Activated CD8-positive, alpha-beta T cell treated with anti-CD3 and anti-CD28 coated beads, Interleukin-2, amount 10 ng/mL, durations not matched to agents 7 days and 5 days (primary cell): ENCODE measurements at regions not wholly inside any gene's neighbourhood (a gene's known extent, or its start where the extent isn't known, plus 50 kb on each side); places are given as distances from the start of the nearest gene placed in this dataset.

ENCODE experiments used
- ATAC-seq: fragments of 150-1000 bp; cut with Tn5 transposase; one replicate; pipeline ENCODE4 v1.10.0; 2021; ENCODE audit warnings: moderate library complexity
- CTCF ChIA-PET: fragments of 350-600 bp; sonication (Branson Sonifier 250); formaldehyde crosslinking; loops from one replicate; lab custom pipeline; 2021; ENCODE audit warnings: antibody characterized with exemption; lab: Charles Lee
- POLR2A ChIA-PET: fragments of 350-600 bp; sonication (Branson Sonifier 250); formaldehyde crosslinking; loops from one replicate; lab custom pipeline; 2021; ENCODE audit warnings: antibody characterized with exemption; lab: Charles Lee
- DNase-seq: peaks from one replicate; pipeline ENCODE4 v3.0.0-alpha.2; 2020
- H3K27ac Mint-ChIP-seq: one replicate; pipeline ENCODE4 v1.8.0; 2021; ENCODE audit warnings: mild to moderate bottlenecking, mixed read lengths
- H3K27me3 Mint-ChIP-seq: one replicate; pipeline ENCODE4 v1.8.0; 2021; ENCODE audit warnings: low read depth, mixed read lengths
- H3K36me3 Mint-ChIP-seq: one replicate; pipeline ENCODE4 v1.8.0; 2021; ENCODE audit warnings: low read depth, mixed read lengths
- H3K4me1 Mint-ChIP-seq: one replicate; pipeline ENCODE4 v1.8.0; 2021; ENCODE audit warnings: low read depth, mixed read lengths
- H3K4me3 Mint-ChIP-seq: one replicate; pipeline ENCODE4 v1.8.0; 2021; ENCODE audit warnings: mild to moderate bottlenecking, mixed read lengths
- H3K9me3 Mint-ChIP-seq: one replicate; pipeline ENCODE4 v1.8.0; 2022; ENCODE audit warnings: mixed read lengths; ENCODE audit not compliant: insufficient read depth

GRCh38 chr11:24122291-24122690 is 374.6 kb upstream of the LUZP2 start:
- H3K36me3 Mint-ChIP-seq, result no peaks in the 10 kb centered on the region
- ChIA-PET CTCF (no interaction called here), POLR2A (no interaction called here)
- DNase-seq, result no peak
- H3K9me3 Mint-ChIP-seq, result peaks cover 3% of the 10 kb centered on the region
- H3K4me1 Mint-ChIP-seq, result no peaks in the 10 kb centered on the region
- no peak overlapping the region for H3K4me3 Mint-ChIP-seq
- H3K27me3 Mint-ChIP-seq, result no peaks in the 10 kb centered on the region
- no peak for ATAC-seq
- H3K27ac Mint-ChIP-seq, result no peak overlapping the region

- ChIA-PET CTCF (no interaction called here), POLR2A (no interaction called here)
- ATAC-seq (no peak), DNase-seq (no peak)
- Mint-ChIP-seq H3K36me3 (no peaks in the 10 kb centered on the region), H3K27ac (no peak overlapping the region), H3K4me1 (no peaks in the 10 kb centered on the region), H3K4me3 (no peak overlapping the region), H3K27me3 (no peaks in the 10 kb centered on the region), H3K9me3 (no peaks in the 10 kb centered on the region)
These were observed 372.0 kb upstream of the LUZP2 start for GRCh38 chr11:24124876-24125275.

GRCh38 chr11:24131698-24132097 is 365.2 kb upstream of the LUZP2 start:
- H3K4me3 Mint-ChIP-seq, result no peak overlapping the region
- no peaks in the 10 kb centered on the region for H3K27me3 Mint-ChIP-seq
- peaks cover 9% of the 10 kb centered on the region for H3K9me3 Mint-ChIP-seq
- H3K4me1 Mint-ChIP-seq, result no peaks in the 10 kb centered on the region
- H3K36me3 Mint-ChIP-seq, result no peaks in the 10 kb centered on the region
- ChIA-PET CTCF (no interaction called here), POLR2A (no interaction called here)
- no peak overlapping the region for H3K27ac Mint-ChIP-seq
- DNase-seq (no peak), ATAC-seq (no peak)

- Mint-ChIP-seq H3K4me3 (no peak overlapping the region), H3K27me3 (no peaks in the 10 kb centered on the region), H3K27ac (no peak overlapping the region), H3K4me1 (no peaks in the 10 kb centered on the region), H3K9me3 (peaks cover 9% of the 10 kb centered on the region), H3K36me3 (no peaks in the 10 kb centered on the region)
- POLR2A ChIA-PET, result no interaction called here
- DNase-seq (no peak), ATAC-seq (no peak)
- CTCF ChIA-PET, result no interaction called here
These were observed 364.4 kb upstream of the LUZP2 start for GRCh38 chr11:24132471-24132870.

GRCh38 chr11:24134879-24135589 is 361.8 kb upstream of the LUZP2 start:
- POLR2A ChIA-PET, result no interaction called here
- H3K4me1 Mint-ChIP-seq, result no peaks in the 10 kb centered on the region
- H3K4me3 Mint-ChIP-seq, result no peak overlapping the region
- H3K36me3 Mint-ChIP-seq, result no peaks in the 10 kb centered on the region
- DNase-seq (no peak), ATAC-seq (no peak)
- CTCF ChIA-PET, result no interaction called here
- H3K27me3 Mint-ChIP-seq, result no peaks in the 10 kb centered on the region
- H3K9me3 Mint-ChIP-seq, result peaks cover 10% of the 10 kb centered on the region
- H3K27ac Mint-ChIP-seq, result no peak overlapping the region

- ChIA-PET POLR2A (no interaction called here), CTCF (no interaction called here)
- Mint-ChIP-seq H3K4me1 (no peaks in the 10 kb centered on the region), H3K9me3 (peaks cover 4% of the 10 kb centered on the region), H3K27ac (no peak overlapping the region), H3K4me3 (no peak overlapping the region), H3K36me3 (no peaks in the 10 kb centered on the region), H3K27me3 (no peaks in the 10 kb centered on the region)
- DNase-seq (no peak), ATAC-seq (no peak)
These were observed 354.8 kb upstream of the LUZP2 start for GRCh38 chr11:24142062-24142461.

GRCh38 chr11:24145411-24145810 is 351.4 kb upstream of the LUZP2 start:
- Mint-ChIP-seq H3K36me3 (no peaks in the 10 kb centered on the region), H3K27me3 (no peaks in the 10 kb centered on the region), H3K27ac (no peak overlapping the region), H3K4me1 (no peaks in the 10 kb centered on the region), H3K9me3 (peaks cover 11% of the 10 kb centered on the region), H3K4me3 (no peak overlapping the region)
- CTCF ChIA-PET, result no interaction called here
- POLR2A ChIA-PET, result no interaction called here
- DNase-seq, result no peak
- ATAC-seq, result no peak

GRCh38 chr11:24153337-24153736 is 343.5 kb upstream of the LUZP2 start:
- H3K36me3 Mint-ChIP-seq, result no peaks in the 10 kb centered on the region
- ATAC-seq, result no peak
- POLR2A ChIA-PET, result no interaction called here

GRCh38 chr11:24155792-24156191 is 341.1 kb upstream of the LUZP2 start:
- ChIA-PET CTCF (no interaction called here), POLR2A (no interaction called here)
- Mint-ChIP-seq H3K9me3 (peaks cover 14% of the 10 kb centered on the region), H3K27ac (no peak overlapping the region), H3K4me3 (no peak overlapping the region), H3K27me3 (no peaks in the 10 kb centered on the region), H3K36me3 (no peaks in the 10 kb centered on the region), H3K4me1 (no peaks in the 10 kb centered on the region)
- DNase-seq (no peak), ATAC-seq (no peak)

More at GRCh38 chr11:24153337-24153736, 343.5 kb upstream of the LUZP2 start:
- Mint-ChIP-seq H3K9me3 (peaks cover 25% of the 10 kb centered on the region), H3K27ac (no peak overlapping the region), H3K4me3 (no peak overlapping the region), H3K4me1 (no peaks in the 10 kb centered on the region), H3K27me3 (no peaks in the 10 kb centered on the region)
- DNase-seq, result no peak
- CTCF ChIA-PET, result no interaction called here

- ATAC-seq, result no peak
- H3K27ac Mint-ChIP-seq, result no peak overlapping the region
- peaks cover 12% of the 10 kb centered on the region for H3K9me3 Mint-ChIP-seq
- POLR2A ChIA-PET, result no interaction called here
- CTCF ChIA-PET, result no interaction called here
- H3K4me3 Mint-ChIP-seq, result no peak overlapping the region
- H3K27me3 Mint-ChIP-seq, result no peaks in the 10 kb centered on the region
- H3K36me3 Mint-ChIP-seq, result no peaks in the 10 kb centered on the region
- DNase-seq, result no peak
- H3K4me1 Mint-ChIP-seq, result no peaks in the 10 kb centered on the region
These were observed 339.5 kb upstream of the LUZP2 start for GRCh38 chr11:24157316-24157715.

- ATAC-seq, result no peak
- Mint-ChIP-seq H3K36me3 (no peaks in the 10 kb centered on the region), H3K4me1 (no peaks in the 10 kb centered on the region), H3K27me3 (no peaks in the 10 kb centered on the region), H3K9me3 (peaks cover 18% of the 10 kb centered on the region), H3K4me3 (no peak overlapping the region), H3K27ac (no peak overlapping the region)
- ChIA-PET POLR2A (no interaction called here), CTCF (no interaction called here)
- no peak for DNase-seq
These were observed 335.3 kb upstream of the LUZP2 start for GRCh38 chr11:24161587-24161986.

- Mint-ChIP-seq H3K4me1 (no peaks in the 10 kb centered on the region), H3K36me3 (no peaks in the 10 kb centered on the region), H3K4me3 (no peak overlapping the region), H3K27me3 (no peaks in the 10 kb centered on the region), H3K9me3 (peaks cover 14% of the 10 kb centered on the region), H3K27ac (no peak overlapping the region)
- POLR2A ChIA-PET, result no interaction called here
- CTCF ChIA-PET, result no interaction called here
- no peak for DNase-seq
- no peak for ATAC-seq
These were observed 333.7 kb upstream of the LUZP2 start for GRCh38 chr11:24163146-24163545.

- Mint-ChIP-seq H3K9me3 (peaks cover 14% of the 10 kb centered on the region), H3K27me3 (no peaks in the 10 kb centered on the region), H3K4me1 (no peaks in the 10 kb centered on the region), H3K27ac (no peak overlapping the region), H3K36me3 (no peaks in the 10 kb centered on the region), H3K4me3 (no peak overlapping the region)
- POLR2A ChIA-PET, result no interaction called here
- CTCF ChIA-PET, result no interaction called here
- no peak for DNase-seq
- no peak for ATAC-seq
These were observed 333.0 kb upstream of the LUZP2 start for GRCh38 chr11:24163841-24164240.
